K562 (cell line): ENCODE measurements at regions not wholly inside any gene's neighbourhood (a gene's known extent, or its start where the extent isn't known, plus 50 kb on each side); places are given as distances from the start of the nearest gene placed in this dataset.

Experiments used
- ATAC-seq: fragments of 200-7000 bp; cut with Tn5 transposase; 3 replicates; pipeline ENCODE4 v1.9.1; 2020; ENCODE audit warnings: moderate library complexity
- BruUV-seq: library from RNA; stranded (reverse); fragments of 400-500 nt; replicated peaks from 2 replicates; lab custom pipeline; 2021; lab: Mats Ljungman, UMichigan
- CTCF ChIA-PET: fragments of 300-600 bp; formaldehyde crosslinking; extraction: SDS; loops from one replicate; lab custom pipeline; 2021; ENCODE audit warnings: low intra/inter-chr PET ratio; lab: Yijun Ruan, JAX
- POLR2A ChIA-PET: fragments of 300-600, 350-650 bp; sonication (Branson Sonifier 250); formaldehyde crosslinking; extraction: SDS; loops from one replicate; lab custom pipeline; 2021; ENCODE audit warnings: antibody characterized with exemption, inconsistent platforms; lab: Yijun Ruan, JAX
- DNase-seq, 4 experiments: peaks; one replicate each; pipeline versions ENCODE4 v3.0.0 to v3.0.0-alpha.2; 2011 to 2018; ENCODE audit warnings: low spot score in 3 of 4, mixed read lengths in 3 of 4; ENCODE audit errors: extremely low read depth in 1 of 4
- FAIRE-seq: peaks from 2 replicates; lab custom pipeline; 2011; peaks lifted over from hg19 to GRCh38; lab: Jason Lieb, UNC
- H2AFZ ChIP-seq: 2 replicates; pipeline ENCODE4 v1.6.0; 2011; ENCODE audit warnings: low read depth, low read length, control low read depth, inconsistent platforms
- H3K27ac ChIP-seq: fragments of 200-600 bp; 3 replicates; pipeline ENCODE4 v1.8.0; 2011; ENCODE audit warnings: low read depth, mild to moderate bottlenecking, control low read depth, inconsistent platforms, low read length, moderate library complexity, mixed read lengths; ENCODE audit errors: extremely low read depth
- H3K27me3 ChIP-seq, 2 experiments: fragments of 300-600 bp in 1 of 2; 2 replicates in 1 of 2; 3 replicates in 1 of 2; pipeline versions ENCODE4 v1.6.0 to v1.8.0; 2011; ENCODE audit warnings: inconsistent platforms in 2 of 2, low read length in 2 of 2, mild to moderate bottlenecking in 1 of 2, mixed read lengths in 1 of 2, moderate library complexity in 1 of 2; ENCODE audit not compliant: control insufficient read depth in 2 of 2, insufficient read depth in 2 of 2
- H3K36me3 ChIP-seq: fragments of 300-600 bp; 3 replicates; pipeline ENCODE4 v1.8.0; 2011; ENCODE audit warnings: mild to moderate bottlenecking, low read length, inconsistent platforms; ENCODE audit not compliant: control insufficient read depth, insufficient read depth
- H3K4me1 ChIP-seq, 2 experiments: fragments of 200-600 bp in 1 of 2; replicated peaks in 1 of 2; 2 replicates in 1 of 2; 3 replicates in 1 of 2; pipeline versions ENCODE4 v1.5.1 to v1.8.0; 2011; ENCODE audit warnings: inconsistent platforms in 2 of 2, low read length in 2 of 2, mild to moderate bottlenecking in 1 of 2, mixed read lengths in 1 of 2, moderate library complexity in 1 of 2; ENCODE audit not compliant: control insufficient read depth in 2 of 2, insufficient read depth in 2 of 2
- H3K4me2 ChIP-seq: 2 replicates; pipeline ENCODE4 v1.6.1; 2011; ENCODE audit warnings: low read length, control low read depth, inconsistent platforms, mixed read lengths; ENCODE audit not compliant: insufficient read depth
- H3K4me3 ChIP-seq: fragments of 200-600 bp; sonication (generic), shearing (Covaris generic); 2 replicates; pipeline ENCODE4 v1.5.1; 2016; ENCODE audit warnings: control low read depth, inconsistent platforms
- H3K79me2 ChIP-seq: fragments of 200-600 bp; 3 replicates; pipeline ENCODE4 v1.8.0; 2011; ENCODE audit warnings: low read length, inconsistent platforms; ENCODE audit not compliant: control insufficient read depth, insufficient read depth
- H3K9ac ChIP-seq, 2 experiments: 2 replicates each; pipeline versions ENCODE4 v1.6.0 to v1.6.1; 2011; ENCODE audit warnings: low read depth in 2 of 2, low read length in 2 of 2, control low read depth in 1 of 2, inconsistent platforms in 1 of 2, mild to moderate bottlenecking in 1 of 2, mixed read lengths in 1 of 2; ENCODE audit not compliant: insufficient read depth in 1 of 2
- H3K9me1 ChIP-seq: one replicate; pipeline ENCODE4 v1.6.0; 2011; ENCODE audit warnings: inconsistent platforms, mild to moderate bottlenecking, low read length, moderate library complexity; ENCODE audit not compliant: control insufficient read depth, insufficient read depth
- H3K9me3 ChIP-seq: replicated peaks from 2 replicates; pipeline ENCODE4 v1.5.1; 2011; ENCODE audit warnings: low read depth, low read length, inconsistent platforms; ENCODE audit not compliant: control insufficient read depth, insufficient read depth
- H4K20me1 ChIP-seq: replicated peaks from 2 replicates; pipeline ENCODE4 v1.6.1; 2011; ENCODE audit warnings: low read length, inconsistent platforms, mixed read lengths; ENCODE audit not compliant: control insufficient read depth, insufficient read depth
- AFF4 ChIP-seq: sonication (generic); formaldehyde crosslinking; IDR thresholded peaks from 2 replicates; pipeline ENCODE4 v1.8.0; 2023; ENCODE audit warnings: mild to moderate bottlenecking, missing genetic modification reagents
- CAMTA2 ChIP-seq: fragments of 250-450 bp; sonication (Bioruptor Pico); conservative IDR thresholded peaks from 2 replicates; pipeline ENCODE4 v1.5.1; 2022
- MAFG ChIP-seq: fragments of 450-650 bp; conservative IDR thresholded peaks from 2 replicates; pipeline ENCODE4 v1.6.1; 2016; ENCODE audit warnings: missing genetic modification characterization, missing compliant biosample characterization
- MAZ ChIP-seq, 2 experiments: fragments of 450-650 bp in 1 of 2; sonication (generic) in 1 of 2; formaldehyde crosslinking; IDR thresholded peaks in 1 of 2; conservative IDR thresholded peaks in 1 of 2; 2 replicates each; pipeline versions ENCODE4 v1.4.0 to v1.5.0; 2020; ENCODE audit warnings: mild to moderate bottlenecking in 1 of 2, missing genetic modification reagents in 1 of 2
- POLR2AphosphoS2 ChIP-seq: IDR thresholded peaks from 2 replicates; pipeline ENCODE4 v1.6.1; 2012; ENCODE audit warnings: low read length, improper control_type of control experiment
- TEAD1 ChIP-seq, 2 experiments: fragments of 450-650 bp in 1 of 2; sonication (generic) in 1 of 2; formaldehyde crosslinking; IDR thresholded peaks; 2 replicates each; pipeline versions ENCODE4 v1.4.0 to v1.8.0; 2020 to 2022; ENCODE audit warnings: mild to moderate bottlenecking in 2 of 2, missing genetic modification reagents in 1 of 2
- ZNF197 ChIP-seq: fragments of 200-800 bp; sonication (Bioruptor generic); IDR thresholded peaks from 2 replicates; pipeline ENCODE4 v1.6.1; 2016; ENCODE audit warnings: low read depth, missing genetic modification characterization, missing compliant biosample characterization
- WGBS: fragments of 100-300 bp; shearing (Covaris generic); methylation state at CpG from one replicate; pipeline ENCODE4 v1.1.6; 2016; ENCODE audit warnings: low coverage, mixed read lengths; ENCODE audit not compliant: insufficient coverage; ENCODE audit errors: missing lambda C conversion rate; 5-methylcytosine and 5-hydroxymethylcytosine counted together
- in situ Hi-C: fragments of 300-500 bp; cut with MboI; formaldehyde crosslinking; loops from 4 replicates; pipeline ENCODE4 v1.15.0; 2018; ENCODE audit warnings: inconsistent platforms, mixed read lengths
- intact Hi-C: fragments of 100-400 bp; cut with micrococcal nuclease; formaldehyde crosslinking; loops from 2 replicates; pipeline ENCODE4 v1.14.2; 2022

- Histone ChIP-seq H3K27ac (no peak overlapping the region), H3K27me3 (no peaks in the 10 kb centered on the region), H4K20me1 (no peaks in the 10 kb centered on the region), H2AFZ (no peak overlapping the region), H3K9ac (no peak overlapping the region), H3K9me1 (no peaks in the 10 kb centered on the region), H3K79me2 (no peaks in the 10 kb centered on the region), H3K36me3 (no peaks in the 10 kb centered on the region), H3K4me2 (no peak overlapping the region), H3K4me3 (no peak overlapping the region), H3K9me3 (no peaks in the 10 kb centered on the region), H3K4me1 (no peaks in the 10 kb centered on the region)
- POLR2A ChIA-PET, result no interaction called here
- no TSS peak for BruUV-seq
- no peak for FAIRE-seq
- DNase-seq, result no peak
- intact Hi-C loops, result no loop called here
- 0% methylated on average over 3 of the region's 4 CpGs for WGBS
- CTCF ChIA-PET, result no interaction called here
- in situ Hi-C loops, result no loop called here
- TF ChIP-seq MAZ (CRISPR knock-in tag; conservative IDR thresholded peaks at IDR 0.05 in 1 of 2, IDR thresholded peaks at IDR 0.05 in 1 of 2) (no peak), TEAD1 (CRISPR knock-in tag; IDR thresholded peaks at IDR 0.05) (no peak), CAMTA2 (no peak), ZNF197 (no peak), AFF4 (no peak), POLR2AphosphoS2 (no peak), MAFG (tag) (no peak)
- no peak for ATAC-seq
Observed at GRCh38 chr10:121106611-121107010, 255.4 kb downstream of the WDR11 start.
